ENCODE measurements at regions not wholly inside any gene's neighbourhood (a gene's known extent, or its start where the extent isn't known, plus 50 kb on each side); places are given as distances from the start of the nearest gene placed in this dataset.

- TF ChIP-seq CTCF (IDR thresholded peaks at IDR 0.05) (no peak), NR1H2 (CRISPR knock-in tag; IDR thresholded peaks at IDR 0.05) (no peak)
Observed at GRCh38 chr4:144259285-144259684, 118.8 kb upstream of the GYPA start.

All from WTC11 (cell line).